A673 (cell line): ENCODE measurements at regions not wholly inside any gene's neighbourhood (a gene's known extent, or its start where the extent isn't known, plus 50 kb on each side); places are given as distances from the start of the nearest gene placed in this dataset.

Experiments used
- EZH2 ChIP-seq: fragments of 200-600 bp; sonication (generic); IDR thresholded peaks from 2 replicates; pipeline ENCODE4 v1.6.1; 2017; ENCODE audit warnings: borderline replicate concordance, low read depth, mild to moderate bottlenecking, mixed read lengths, antibody characterized with exemption, low read length; ENCODE audit not compliant: poor library complexity, severe bottlenecking
- TF ChIP-seq, protein P1 (sequence below): fragments of 300-800, 200-600 bp; sonication (generic); conservative IDR thresholded peaks from 2 replicates; pipeline ENCODE4 v1.5.1; 2017; ENCODE audit warnings: low read depth, mild to moderate bottlenecking, antibody characterized with exemption, low read length, moderate library complexity, mixed read lengths

DNA sequence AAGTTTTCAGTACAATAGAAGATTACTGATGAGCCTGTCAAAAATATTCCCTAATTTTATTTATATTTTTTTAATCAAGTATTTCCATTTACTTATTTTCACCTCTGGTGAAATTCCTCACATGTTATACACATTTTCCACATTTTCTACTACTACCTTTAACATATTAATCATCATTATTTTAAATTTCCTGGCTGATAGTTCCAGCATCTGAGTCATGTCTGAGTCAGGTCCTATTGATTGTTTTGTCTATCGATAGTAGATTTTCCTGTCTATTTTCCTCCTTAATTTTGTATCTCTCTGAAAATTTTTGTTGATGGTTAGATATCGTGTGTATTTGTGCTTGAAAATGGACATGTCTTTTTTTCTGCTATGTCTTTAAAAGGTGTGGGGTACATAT is 211.8 kb upstream of the DSEL start:
- TF ChIP-seq, protein P1, sequence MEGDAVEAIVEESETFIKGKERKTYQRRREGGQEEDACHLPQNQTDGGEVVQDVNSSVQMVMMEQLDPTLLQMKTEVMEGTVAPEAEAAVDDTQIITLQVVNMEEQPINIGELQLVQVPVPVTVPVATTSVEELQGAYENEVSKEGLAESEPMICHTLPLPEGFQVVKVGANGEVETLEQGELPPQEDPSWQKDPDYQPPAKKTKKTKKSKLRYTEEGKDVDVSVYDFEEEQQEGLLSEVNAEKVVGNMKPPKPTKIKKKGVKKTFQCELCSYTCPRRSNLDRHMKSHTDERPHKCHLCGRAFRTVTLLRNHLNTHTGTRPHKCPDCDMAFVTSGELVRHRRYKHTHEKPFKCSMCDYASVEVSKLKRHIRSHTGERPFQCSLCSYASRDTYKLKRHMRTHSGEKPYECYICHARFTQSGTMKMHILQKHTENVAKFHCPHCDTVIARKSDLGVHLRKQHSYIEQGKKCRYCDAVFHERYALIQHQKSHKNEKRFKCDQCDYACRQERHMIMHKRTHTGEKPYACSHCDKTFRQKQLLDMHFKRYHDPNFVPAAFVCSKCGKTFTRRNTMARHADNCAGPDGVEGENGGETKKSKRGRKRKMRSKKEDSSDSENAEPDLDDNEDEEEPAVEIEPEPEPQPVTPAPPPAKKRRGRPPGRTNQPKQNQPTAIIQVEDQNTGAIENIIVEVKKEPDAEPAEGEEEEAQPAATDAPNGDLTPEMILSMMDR, result no peak
- no peak for TF ChIP-seq EZH2
